ENCODE measurements at regions not wholly inside any gene's neighbourhood (a gene's known extent, or its start where the extent isn't known, plus 50 kb on each side); places are given as distances from the start of the nearest gene placed in this dataset.

- DNase-seq (ENCODE audit: low read depth, low spot score), result no peak
- Histone ChIP-seq H3K9me3 (ENCODE audit: low read depth, low read length) (no peaks in the 10 kb centered on the region), H3K9ac (ENCODE audit: insufficient read length) (no peak overlapping the region), H3K36me3 (ENCODE audit: insufficient read depth, low read length) (no peaks in the 10 kb centered on the region), H3K27ac (no peak overlapping the region), H3K4me3 (no peak overlapping the region)
- no peak for TF ChIP-seq FOXP2 (optimal IDR thresholded peaks at IDR 0.05; ENCODE audit: control extremely low read depth, extremely low read length, insufficient read depth)
- TF ChIP-seq POLR2AphosphoS5 (IDR thresholded peaks at IDR 0.05; ENCODE audit: borderline replicate concordance, low read depth, low read length), result no peak
- TF ChIP-seq EZH2 (IDR thresholded peaks at IDR 0.05), result no peak
These were observed 92.8 kb downstream of the HNRNPLL start for GRCh38 chr2:38509947-38510326.

GRCh38 chr2:38509314-38509946 lies 93.3 kb downstream of the HNRNPLL start:
- no peak for TF ChIP-seq POLR2AphosphoS5 (IDR thresholded peaks at IDR 0.05; ENCODE audit: borderline replicate concordance, low read depth, low read length)
- no peak for TF ChIP-seq EZH2 (IDR thresholded peaks at IDR 0.05)
- TF ChIP-seq FOXP2 (optimal IDR thresholded peaks at IDR 0.05; ENCODE audit: control extremely low read depth, extremely low read length, insufficient read depth), result no peak
- Histone ChIP-seq H3K9me3 (ENCODE audit: low read depth, low read length) (no peaks in the 10 kb centered on the region), H3K4me3 (no peak overlapping the region; the same call in 1 of the 2 replicates), H3K27ac (peak overlapping the region; percentile 26; the same call in 1 of the 2 replicates), H3K36me3 (ENCODE audit: insufficient read depth, low read length) (no peaks in the 10 kb centered on the region), H3K9ac (ENCODE audit: insufficient read length) (no peak overlapping the region)
- DNase-seq (ENCODE audit: low read depth, low spot score), result no peak

- no peak overlapping the region for H3K27ac ChIP-seq
- no peak overlapping the region for H3K4me3 ChIP-seq
- H3K9ac ChIP-seq (ENCODE audit: insufficient read length), result no peak overlapping the region
- H3K36me3 ChIP-seq (ENCODE audit: insufficient read depth, low read length), result no peaks in the 10 kb centered on the region
- no peaks in the 10 kb centered on the region for H3K9me3 ChIP-seq (ENCODE audit: low read depth, low read length)
- peak; percentile 66 for DNase-seq (ENCODE audit: low read depth, low spot score)
- TF ChIP-seq EZH2 (IDR thresholded peaks at IDR 0.05) (no peak), FOXP2 (optimal IDR thresholded peaks at IDR 0.05; ENCODE audit: control extremely low read depth, extremely low read length, insufficient read depth) (no peak), POLR2AphosphoS5 (IDR thresholded peaks at IDR 0.05; ENCODE audit: borderline replicate concordance, low read depth, low read length) (no peak)
These were observed 94.3 kb downstream of the HNRNPLL start for GRCh38 chr2:38508311-38509039.

GRCh38 chr2:38507712-38508111 lies 95.0 kb downstream of the HNRNPLL start:
- H3K9me3 ChIP-seq (ENCODE audit: low read depth, low read length), result no peaks in the 10 kb centered on the region
- no peak overlapping the region for H3K27ac ChIP-seq
- TF ChIP-seq FOXP2 (optimal IDR thresholded peaks at IDR 0.05; ENCODE audit: control extremely low read depth, extremely low read length, insufficient read depth) (no peak), EZH2 (IDR thresholded peaks at IDR 0.05) (no peak), POLR2AphosphoS5 (IDR thresholded peaks at IDR 0.05; ENCODE audit: borderline replicate concordance, low read depth, low read length) (no peak)
- H3K4me3 ChIP-seq, result no peak overlapping the region
- no peak overlapping the region for H3K9ac ChIP-seq (ENCODE audit: insufficient read length)
- DNase-seq (ENCODE audit: low read depth, low spot score), result no peak
- no peaks in the 10 kb centered on the region for H3K36me3 ChIP-seq (ENCODE audit: insufficient read depth, low read length)

GRCh38 chr2:38505779-38506178 lies 96.9 kb downstream of the HNRNPLL start:
- Histone ChIP-seq H3K27ac (no peak overlapping the region), H3K4me3 (no peak overlapping the region), H3K9me3 (ENCODE audit: low read depth, low read length) (no peaks in the 10 kb centered on the region)

GRCh38 chr2:38504169-38504568 lies 98.6 kb downstream of the HNRNPLL start:
- no peak for TF ChIP-seq EZH2 (IDR thresholded peaks at IDR 0.05)
- TF ChIP-seq FOXP2 (optimal IDR thresholded peaks at IDR 0.05; ENCODE audit: control extremely low read depth, extremely low read length, insufficient read depth), result no peak
- TF ChIP-seq POLR2AphosphoS5 (IDR thresholded peaks at IDR 0.05; ENCODE audit: borderline replicate concordance, low read depth, low read length), result no peak
- Histone ChIP-seq H3K9ac (ENCODE audit: insufficient read length) (no peak overlapping the region), H3K4me3 (no peak overlapping the region), H3K36me3 (ENCODE audit: insufficient read depth, low read length) (no peaks in the 10 kb centered on the region), H3K27ac (no peak overlapping the region), H3K9me3 (ENCODE audit: low read depth, low read length) (no peaks in the 10 kb centered on the region)
- DNase-seq (ENCODE audit: low read depth, low spot score), result no peak

More at GRCh38 chr2:38505779-38506178, 96.9 kb downstream of the HNRNPLL start:
- TF ChIP-seq POLR2AphosphoS5 (IDR thresholded peaks at IDR 0.05; ENCODE audit: borderline replicate concordance, low read depth, low read length) (no peak), EZH2 (IDR thresholded peaks at IDR 0.05) (no peak), FOXP2 (optimal IDR thresholded peaks at IDR 0.05; ENCODE audit: control extremely low read depth, extremely low read length, insufficient read depth) (no peak)
- H3K9ac ChIP-seq (ENCODE audit: insufficient read length), result no peak overlapping the region
- no peaks in the 10 kb centered on the region for H3K36me3 ChIP-seq (ENCODE audit: insufficient read depth, low read length)
- no peak for DNase-seq (ENCODE audit: low read depth, low spot score)

- Histone ChIP-seq H3K4me3 (no peak overlapping the region), H3K9me3 (ENCODE audit: low read depth, low read length) (no peaks in the 10 kb centered on the region), H3K36me3 (ENCODE audit: insufficient read depth, low read length) (no peaks in the 10 kb centered on the region), H3K9ac (ENCODE audit: insufficient read length) (no peak overlapping the region), H3K27ac (no peak overlapping the region)
- DNase-seq (ENCODE audit: low read depth, low spot score), result no peak
- TF ChIP-seq POLR2AphosphoS5 (IDR thresholded peaks at IDR 0.05; ENCODE audit: borderline replicate concordance, low read depth, low read length) (no peak), FOXP2 (optimal IDR thresholded peaks at IDR 0.05; ENCODE audit: control extremely low read depth, extremely low read length, insufficient read depth) (no peak), EZH2 (IDR thresholded peaks at IDR 0.05) (no peak)
These were observed 100.6 kb downstream of the HNRNPLL start for GRCh38 chr2:38502107-38502506.

GRCh38 chr2:38500283-38500634 lies 102.5 kb downstream of the HNRNPLL start:
- Histone ChIP-seq H3K36me3 (ENCODE audit: insufficient read depth, low read length) (no peaks in the 10 kb centered on the region), H3K9ac (ENCODE audit: insufficient read length) (no peak overlapping the region), H3K9me3 (ENCODE audit: low read depth, low read length) (no peaks in the 10 kb centered on the region), H3K4me3 (no peak overlapping the region), H3K27ac (no peak overlapping the region)
- no peak for DNase-seq (ENCODE audit: low read depth, low spot score)
- no peak for TF ChIP-seq FOXP2 (optimal IDR thresholded peaks at IDR 0.05; ENCODE audit: control extremely low read depth, extremely low read length, insufficient read depth)
- TF ChIP-seq POLR2AphosphoS5 (IDR thresholded peaks at IDR 0.05; ENCODE audit: borderline replicate concordance, low read depth, low read length), result no peak
- no peak for TF ChIP-seq EZH2 (IDR thresholded peaks at IDR 0.05)
